GM12872 (cell line): ENCODE measurements at regions not wholly inside any gene's neighbourhood (a gene's known extent, or its start where the extent isn't known, plus 50 kb on each side); places are given as distances from the start of the nearest gene placed in this dataset.

Experiments
- CTCF ChIP-seq: IDR thresholded peaks from 3 replicates; pipeline ENCODE4 v1.5.1; 2011; ENCODE audit warnings: low read depth, mild to moderate bottlenecking, low read length, moderate library complexity; ENCODE audit not compliant: insufficient read depth

DNA sequence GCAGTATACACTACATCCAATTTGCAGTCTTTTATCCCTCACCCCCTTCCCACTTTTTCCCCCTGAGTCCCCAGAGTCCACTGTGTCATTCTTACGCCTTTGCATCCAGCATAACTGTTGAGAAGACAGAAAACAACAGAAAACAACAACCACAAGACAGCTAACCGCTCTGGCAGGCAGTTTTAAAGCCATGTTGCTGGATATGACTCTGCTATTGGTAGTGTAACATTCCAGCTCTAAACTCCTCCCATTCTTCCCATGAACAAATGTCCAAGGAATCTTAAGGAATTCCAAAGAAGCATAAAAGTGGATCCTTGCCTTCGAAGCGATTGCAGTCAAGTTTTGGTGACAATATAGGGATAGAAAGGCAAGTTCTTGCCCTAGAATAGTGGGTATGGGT lies 599.1 kb downstream of the NYAP2 start:
- no peak for TF ChIP-seq CTCF

DNA sequence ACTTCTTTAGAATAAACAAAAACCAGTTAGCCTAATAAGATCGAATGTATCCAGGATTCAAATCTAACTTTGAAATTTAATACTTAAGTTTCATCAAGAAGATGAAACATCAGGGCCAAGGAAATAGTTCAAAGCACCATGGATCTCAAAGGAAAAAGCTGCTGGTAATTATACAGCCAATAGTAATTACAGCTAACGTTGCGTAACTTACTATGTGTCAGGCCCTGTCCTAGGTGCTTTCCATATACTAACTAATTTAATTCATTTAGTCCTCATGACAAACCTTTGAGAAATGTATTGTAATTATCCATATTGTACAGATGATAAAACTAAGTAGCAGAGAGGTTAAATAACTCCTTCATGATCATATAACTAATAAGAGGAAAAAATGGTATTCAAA lies 598.6 kb downstream of the NYAP2 start:
- TF ChIP-seq CTCF = no peak

DNA sequence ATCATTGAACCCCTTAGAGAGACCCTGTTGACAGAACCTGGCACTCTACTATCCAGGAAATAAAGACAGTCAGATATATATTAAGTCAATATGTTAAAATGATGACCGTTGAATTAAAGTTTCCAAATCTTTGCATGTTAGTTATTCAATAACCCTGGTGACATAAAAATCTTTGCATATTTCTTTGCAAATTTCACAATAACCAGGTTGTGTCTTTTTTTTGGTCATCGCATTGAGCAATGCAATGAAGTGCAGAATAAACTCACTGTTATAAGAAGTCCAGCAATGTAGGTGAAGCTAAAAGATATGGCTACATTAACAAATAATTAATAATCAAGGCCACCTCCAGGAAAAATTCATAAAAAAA lies 596.9 kb downstream of the NYAP2 start:
- TF ChIP-seq CTCF = no peak

DNA sequence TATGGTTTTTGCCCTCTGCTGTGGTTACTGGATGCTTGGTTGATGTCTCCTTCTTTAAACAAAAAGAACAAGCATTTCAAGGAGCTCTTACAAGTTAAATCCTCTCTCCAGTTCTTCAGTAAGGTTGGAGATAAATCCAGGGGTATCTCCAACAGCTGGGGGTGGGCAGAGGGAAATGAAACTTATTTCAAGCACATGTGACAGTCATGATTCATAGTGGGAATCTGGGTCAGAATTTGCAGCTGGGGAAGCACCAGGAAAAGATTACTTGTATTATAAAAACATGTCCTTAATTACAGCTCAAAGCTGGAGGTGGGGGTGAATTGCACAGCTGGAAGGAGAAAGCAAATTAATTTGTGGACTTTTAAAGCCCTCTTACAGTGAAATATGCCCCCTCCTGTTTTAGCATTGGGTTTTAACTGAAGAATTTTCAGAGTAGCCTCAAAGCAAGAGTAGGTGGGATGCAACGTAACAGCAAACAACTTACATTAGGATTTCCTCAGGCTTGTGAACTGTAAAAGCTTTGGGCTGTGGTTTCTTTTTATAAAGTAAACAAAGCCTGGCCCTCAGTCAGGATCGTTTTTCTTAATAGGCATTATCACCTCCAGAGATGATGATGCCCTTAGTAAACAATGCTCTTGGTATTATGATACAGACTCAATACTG lies 596.4 kb downstream of the NYAP2 start:
- no peak for TF ChIP-seq CTCF

GRCh38 chr2:225994748-225995405 lies 595.4 kb downstream of the NYAP2 start:
- no peak for TF ChIP-seq CTCF

DNA sequence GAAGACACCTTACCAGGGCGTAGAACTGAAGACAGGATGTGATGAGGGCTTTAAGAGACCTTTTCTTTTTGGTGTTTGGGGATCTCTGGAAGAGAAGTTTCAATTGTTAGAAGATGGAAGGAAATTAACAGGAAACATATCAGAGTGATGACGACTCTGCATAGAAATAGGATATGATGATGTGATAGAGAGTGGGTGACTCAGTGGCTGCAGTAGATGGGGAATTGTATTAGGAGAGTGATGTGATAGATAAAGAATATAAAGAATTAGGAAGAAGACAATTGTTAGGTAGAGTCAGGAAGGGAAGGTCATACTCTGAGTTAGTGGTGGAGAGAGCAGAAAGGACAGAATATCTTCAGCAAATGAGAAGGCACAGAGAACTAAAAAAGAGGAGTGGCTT lies 593.9 kb downstream of the NYAP2 start:
- no peak for TF ChIP-seq CTCF

GRCh38 chr2:225989809-225990208 lies 590.3 kb downstream of the NYAP2 start:
- TF ChIP-seq CTCF = no peak
